PC-3 (cell line): ENCODE measurements at regions not wholly inside any gene's neighbourhood (a gene's known extent, or its start where the extent isn't known, plus 50 kb on each side); places are given as distances from the start of the nearest gene placed in this dataset.

Source experiments
- ATAC-seq: fragments of 200-7000 bp; cut with Tn5 transposase; 2 replicates; pipeline ENCODE4 v1.9.1; 2020; ENCODE audit warnings: mild to moderate bottlenecking, moderate library complexity
- BruUV-seq: library from RNA; stranded (reverse); fragments of 400-500 nt; replicated peaks from 2 replicates; lab custom pipeline; 2021; lab: Mats Ljungman, UMichigan
- CTCF ChIA-PET: fragments of 300-600 bp; sonication (Branson Sonifier 250); formaldehyde crosslinking; loops from one replicate; lab custom pipeline; 2022; ENCODE audit warnings: antibody characterized with exemption; lab: Charles Lee
- POLR2A ChIA-PET: fragments of 300-600 bp; sonication (Branson Sonifier 250); formaldehyde crosslinking; loops from one replicate; lab custom pipeline; 2022; ENCODE audit warnings: antibody characterized with exemption; ENCODE audit not compliant: unreplicated experiment; lab: Charles Lee
- DNase-seq: peaks from one replicate; pipeline ENCODE4 v3.0.0-alpha.2; 2015
- H2AFZ ChIP-seq: fragments of 300-600 bp; sonication (generic); 2 replicates; pipeline ENCODE4 v1.6.0; 2016; ENCODE audit warnings: antibody characterized with exemption, low read length
- H3F3A ChIP-seq: fragments of 300-600 bp; sonication (generic); one replicate; pipeline ENCODE4 v1.6.0; 2017; ENCODE audit warnings: antibody characterized with exemption, low read length, control low read depth, mild to moderate bottlenecking; ENCODE audit not compliant: unreplicated experiment
- H3K27ac ChIP-seq: fragments of 300-600 bp; sonication (generic); 2 replicates; pipeline ENCODE4 v1.5.1; 2016; ENCODE audit warnings: mild to moderate bottlenecking, low read length
- H3K27me3 ChIP-seq: fragments of 300-600 bp; sonication (generic); 2 replicates; pipeline ENCODE4 v1.6.1; 2016; ENCODE audit warnings: low read length, mixed read lengths
- H3K36me3 ChIP-seq: fragments of 300-600 bp; sonication (generic); 2 replicates; pipeline ENCODE4 v1.6.1; 2016; ENCODE audit warnings: low read depth, mixed run types, low read length, mixed read lengths
- H3K4me1 ChIP-seq: fragments of 300-600 bp; sonication (generic); 2 replicates; pipeline ENCODE4 v1.5.1; 2016; ENCODE audit warnings: low read length; ENCODE audit not compliant: insufficient read depth
- H3K4me2 ChIP-seq: fragments of 300-600 bp; sonication (generic); 2 replicates; pipeline ENCODE4 v1.6.0; 2016; ENCODE audit warnings: low read length
- H3K4me3 ChIP-seq: fragments of 300-600 bp; sonication (generic); 2 replicates; pipeline ENCODE4 v1.5.1; 2016; ENCODE audit warnings: mild to moderate bottlenecking, low read length, mixed read lengths
- H3K79me2 ChIP-seq: fragments of 300-600 bp; sonication (generic); 2 replicates; pipeline ENCODE4 v1.6.1; 2017; ENCODE audit warnings: low read length, mixed read lengths
- H3K9ac ChIP-seq: fragments of 300-600 bp; sonication (generic); 2 replicates; pipeline ENCODE4 v1.6.0; 2016; ENCODE audit warnings: mild to moderate bottlenecking, low read length
- H3K9me2 ChIP-seq: fragments of 300-600 bp; sonication (generic); replicated peaks from 2 replicates; pipeline ENCODE4 v1.6.1; 2016; ENCODE audit warnings: mixed run types, low read length, mixed read lengths
- H3K9me3 ChIP-seq: fragments of 300-600 bp; sonication (generic); 2 replicates; pipeline ENCODE4 v1.6.1; 2016; ENCODE audit warnings: low read length, mixed read lengths
- H4K20me1 ChIP-seq: fragments of 300-600 bp; sonication (generic); 2 replicates; pipeline ENCODE4 v1.6.1; 2016; ENCODE audit warnings: low read length, mixed read lengths
- CTCF ChIP-seq: fragments of 300-600 bp; sonication (generic); conservative IDR thresholded peaks from 2 replicates; pipeline ENCODE4 v1.5.1; 2017; ENCODE audit warnings: antibody characterized with exemption, low read depth, mild to moderate bottlenecking, low read length
- EZH2 ChIP-seq: fragments of 300-600 bp; sonication (generic); IDR thresholded peaks from one replicate; pipeline ENCODE4 v1.6.1; 2017; ENCODE audit warnings: antibody characterized with exemption, mild to moderate bottlenecking, low read length; ENCODE audit not compliant: unreplicated experiment
- EZH2phosphoT487 ChIP-seq: fragments of 300-600 bp; sonication (generic); IDR thresholded peaks from 2 replicates; pipeline ENCODE4 v1.6.1; 2018; ENCODE audit warnings: mild to moderate bottlenecking, antibody characterized with exemption, low read length, borderline replicate concordance
- intact Hi-C: fragments of 100-400 bp; cut with micrococcal nuclease; formaldehyde crosslinking; loops from 2 replicates; pipeline ENCODE4 v1.9.0; 2023

GRCh38 chr11:71358122-71358728 is 90.0 kb downstream of the DHCR7 start:
- Histone ChIP-seq H3K9ac (no peak overlapping the region), H2AFZ (no peak overlapping the region), H3K9me3 (no peaks in the 10 kb centered on the region), H3K36me3 (no peaks in the 10 kb centered on the region), H3F3A (no peaks in the 10 kb centered on the region), H3K9me2 (no peaks in the 10 kb centered on the region), H3K27me3 (peaks cover 43% of the 10 kb centered on the region), H4K20me1 (no peaks in the 10 kb centered on the region), H3K4me3 (no peak overlapping the region), H3K79me2 (no peaks in the 10 kb centered on the region), H3K4me1 (no peaks in the 10 kb centered on the region), H3K4me2 (no peak overlapping the region), H3K27ac (no peak overlapping the region)
- ATAC-seq (no peak), DNase-seq (no peak)
- no TSS peak for BruUV-seq
- intact Hi-C loops, result no loop called here
- CTCF ChIA-PET, result no interaction called here
- TF ChIP-seq EZH2 (no peak), EZH2phosphoT487 (no peak), CTCF (no peak)
- POLR2A ChIA-PET, result no interaction called here

- no TSS peak for BruUV-seq
- ATAC-seq (no peak), DNase-seq (no peak)
- Histone ChIP-seq H2AFZ (no peak overlapping the region), H3K36me3 (no peaks in the 10 kb centered on the region), H4K20me1 (no peaks in the 10 kb centered on the region), H3K9ac (no peak overlapping the region), H3K4me3 (no peak overlapping the region), H3K27ac (no peak overlapping the region), H3K9me3 (no peaks in the 10 kb centered on the region), H3K4me1 (no peaks in the 10 kb centered on the region), H3K79me2 (no peaks in the 10 kb centered on the region), H3K9me2 (no peaks in the 10 kb centered on the region), H3K27me3 (peaks cover 51% of the 10 kb centered on the region), H3F3A (no peaks in the 10 kb centered on the region), H3K4me2 (no peak overlapping the region)
- intact Hi-C loops, result no loop called here
- TF ChIP-seq EZH2phosphoT487 (no peak), CTCF (no peak), EZH2 (no peak)
- CTCF ChIA-PET, result no interaction called here
- POLR2A ChIA-PET, result no interaction called here
Observed at GRCh38 chr11:71357414-71357813, 90.8 kb downstream of the DHCR7 start.

- no peaks in the 10 kb centered on the region for H3K9me3 ChIP-seq
- POLR2A ChIA-PET, result no interaction called here
- no peak overlapping the region for H2AFZ ChIP-seq
- no peak for TF ChIP-seq CTCF
- TF ChIP-seq EZH2, result no peak
- TF ChIP-seq EZH2phosphoT487, result no peak
- ATAC-seq (no peak), DNase-seq (no peak)
- H3K9ac ChIP-seq, result no peak overlapping the region
- H3K36me3 ChIP-seq, result no peaks in the 10 kb centered on the region
- CTCF ChIA-PET, result no interaction called here
- H4K20me1 ChIP-seq, result no peaks in the 10 kb centered on the region
- H3K27me3 ChIP-seq, result peaks cover 51% of the 10 kb centered on the region
- BruUV-seq, result no TSS peak
- no peaks in the 10 kb centered on the region for H3K9me2 ChIP-seq
- no peaks in the 10 kb centered on the region for H3K79me2 ChIP-seq
- H3K4me1 ChIP-seq, result no peaks in the 10 kb centered on the region
- no peak overlapping the region for H3K27ac ChIP-seq
- no peak overlapping the region for H3K4me2 ChIP-seq
- H3K4me3 ChIP-seq, result no peak overlapping the region
- intact Hi-C loops, result no loop called here
- H3F3A ChIP-seq, result no peaks in the 10 kb centered on the region
Observed at GRCh38 chr11:71356904-71357303, 91.3 kb downstream of the DHCR7 start.
